Left ventricle myocardium inferior (tissue), 1 donor: ENCODE measurements at regions not wholly inside any gene's neighbourhood (a gene's known extent, or its start where the extent isn't known, plus 50 kb on each side); places are given as distances from the start of the nearest gene placed in this dataset.

Experiments
- DNase-seq: peaks from one replicate; pipeline ENCODE4 v3.0.0-alpha.2; 2020
- H3K27ac ChIP-seq: fragments of 200-600 bp; replicated peaks from 2 replicates; pipeline ENCODE4 v1.8.0; 2021
- H3K27me3 ChIP-seq: fragments of 200-600 bp; 2 replicates; pipeline ENCODE4 v1.8.0; 2021; ENCODE audit warnings: low read depth
- H3K36me3 ChIP-seq: fragments of 200-600 bp; 2 replicates; pipeline ENCODE4 v1.8.0; 2021
- H3K4me1 ChIP-seq: fragments of 200-600 bp; 2 replicates; pipeline ENCODE4 v1.8.0; 2021
- H3K4me3 ChIP-seq: fragments of 200-600 bp; 2 replicates; pipeline ENCODE4 v1.8.0; 2021; ENCODE audit warnings: mild to moderate bottlenecking, moderate library complexity
- H3K9me3 ChIP-seq: fragments of 200-600 bp; replicated peaks from 2 replicates; pipeline ENCODE4 v1.8.0; 2021
- CTCF ChIP-seq: fragments of 200-600 bp; IDR thresholded peaks from 2 replicates; pipeline ENCODE4 v1.8.0; 2021; ENCODE audit warnings: antibody characterized with exemption, mild to moderate bottlenecking, borderline replicate concordance
- intact Hi-C: fragments of 100-400 bp; cut with micrococcal nuclease; formaldehyde crosslinking; loops from one replicate; pipeline ENCODE4 v1.11.0; 2022
- donor health status: DM: no; HTN: yes; CAD: no; lungs with severe emphysema.

- H3K9me3 ChIP-seq: peaks cover 9% of the 10 kb centered on the region
- intact Hi-C loops: no loop called here
- no peak overlapping the region for H3K4me3 ChIP-seq
- H3K4me1 ChIP-seq: no peaks in the 10 kb centered on the region
- no peaks in the 10 kb centered on the region for H3K36me3 ChIP-seq
- TF ChIP-seq CTCF: no peak
- H3K27me3 ChIP-seq: no peaks in the 10 kb centered on the region
- DNase-seq: no peak
- H3K27ac ChIP-seq: no peak overlapping the region
These were observed 251.5 kb upstream of the TCF21 start for GRCh38 chr6:133637436-133637835.

DNA sequence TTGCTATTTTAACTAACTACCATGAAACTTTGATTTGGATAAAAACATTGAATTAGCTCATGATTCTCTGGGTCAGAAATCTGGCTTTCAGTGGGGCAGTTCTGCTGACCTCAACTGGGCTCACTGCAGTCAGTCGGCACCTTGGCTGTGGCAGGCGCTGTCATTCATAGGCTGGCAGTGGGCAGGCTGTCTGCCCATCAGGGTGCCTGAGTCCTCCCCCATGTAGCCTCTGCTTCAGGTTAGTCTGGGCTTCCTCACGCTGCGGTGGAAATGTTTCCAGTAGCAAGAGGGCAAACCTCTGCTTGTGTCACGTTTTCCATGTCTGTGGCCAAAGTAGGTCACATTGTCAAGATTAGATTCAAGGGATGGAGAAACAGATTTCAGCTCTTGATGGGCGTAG is 251.0 kb upstream of the TCF21 start:
- TF ChIP-seq CTCF: no peak
- Histone ChIP-seq H3K27me3 (no peaks in the 10 kb centered on the region), H3K4me1 (no peaks in the 10 kb centered on the region), H3K9me3 (peaks cover 9% of the 10 kb centered on the region), H3K4me3 (no peak overlapping the region), H3K36me3 (no peaks in the 10 kb centered on the region), H3K27ac (no peak overlapping the region)
- DNase-seq: no peak
- intact Hi-C loops: no loop called here

GRCh38 chr6:133641104-133641503 is 247.8 kb upstream of the TCF21 start:
- Histone ChIP-seq H3K4me3 (no peak overlapping the region), H3K36me3 (no peaks in the 10 kb centered on the region), H3K27ac (no peak overlapping the region), H3K4me1 (no peaks in the 10 kb centered on the region), H3K9me3 (peaks cover 9% of the 10 kb centered on the region), H3K27me3 (no peaks in the 10 kb centered on the region)
- no peak for DNase-seq
- intact Hi-C loops: no loop called here
- TF ChIP-seq CTCF: no peak

DNA sequence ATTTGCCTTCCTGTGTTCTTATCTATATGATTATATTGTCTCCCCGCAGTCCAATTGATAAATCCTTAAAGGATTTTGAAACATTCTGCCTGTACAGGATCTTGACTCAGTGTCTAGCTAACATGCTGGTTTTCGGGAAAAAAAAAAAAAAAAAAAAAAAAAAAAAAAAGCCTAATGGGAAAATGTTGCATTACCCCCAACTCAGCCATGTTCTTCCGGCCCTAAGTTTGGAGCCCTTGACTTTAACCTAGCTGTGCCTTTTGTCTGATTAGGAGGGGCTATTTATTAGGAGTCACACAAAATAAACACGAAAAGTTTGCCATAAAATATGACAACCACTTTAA is 244.4 kb upstream of the TCF21 start:
- intact Hi-C loops: no loop called here
- H3K9me3 ChIP-seq: no peaks in the 10 kb centered on the region
- no peak overlapping the region for H3K4me3 ChIP-seq
- no peak overlapping the region for H3K27ac ChIP-seq
- no peaks in the 10 kb centered on the region for H3K4me1 ChIP-seq
- TF ChIP-seq CTCF: no peak
- H3K36me3 ChIP-seq: no peaks in the 10 kb centered on the region
- no peak for DNase-seq
- H3K27me3 ChIP-seq: no peaks in the 10 kb centered on the region

DNA sequence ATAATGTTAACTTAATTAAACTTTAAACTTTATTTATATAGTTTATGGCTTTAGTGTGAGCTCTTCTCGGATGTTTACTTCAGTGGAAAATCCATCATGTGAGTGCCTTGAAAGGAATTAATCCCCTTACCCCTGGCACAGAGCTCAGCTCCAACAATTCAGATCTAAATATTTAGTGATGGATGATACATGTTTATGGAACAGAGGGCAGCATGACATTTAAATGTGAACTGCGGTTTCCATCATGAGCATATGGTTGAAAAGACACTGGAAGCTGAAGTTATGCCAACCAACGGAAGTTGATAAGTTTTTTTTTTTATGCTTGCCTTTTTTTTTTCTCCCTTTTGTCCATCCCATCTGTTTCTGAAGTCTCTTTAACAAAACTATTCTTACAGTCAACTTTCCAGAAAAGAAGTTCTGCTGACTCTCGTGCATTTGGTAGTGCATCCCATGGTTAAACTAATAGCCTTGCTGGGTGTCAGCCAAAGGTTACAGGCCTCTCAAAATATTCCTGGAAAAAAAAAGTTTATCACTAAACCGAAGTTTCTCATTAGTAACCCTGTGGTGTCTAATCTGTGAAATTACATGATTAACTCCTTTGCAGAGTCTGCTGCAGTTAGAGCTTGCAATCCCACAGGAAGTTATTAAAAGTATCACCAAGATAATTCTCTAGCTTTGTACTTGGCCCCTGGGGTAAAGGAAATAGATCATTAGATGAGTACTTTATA is 243.9 kb upstream of the TCF21 start:
- H3K4me1 ChIP-seq: no peaks in the 10 kb centered on the region
- no peaks in the 10 kb centered on the region for H3K9me3 ChIP-seq
- intact Hi-C loops: no loop called here
- no peak overlapping the region for H3K4me3 ChIP-seq
- H3K27ac ChIP-seq: no peak overlapping the region
- DNase-seq: no peak
- no peak for TF ChIP-seq CTCF
- H3K36me3 ChIP-seq: no peaks in the 10 kb centered on the region
- no peaks in the 10 kb centered on the region for H3K27me3 ChIP-seq
